ENCODE measurements at regions not wholly inside any gene's neighbourhood (a gene's known extent, or its start where the extent isn't known, plus 50 kb on each side); places are given as distances from the start of the nearest gene placed in this dataset.

- DNase-seq = no peak
These were observed 898.8 kb upstream of the NEGR1 start for GRCh38 chr1:73181190-73181540.

- DNase-seq = no peak
These were observed 898.3 kb upstream of the NEGR1 start for GRCh38 chr1:73180397-73181189.

- DNase-seq = no peak
These were observed 894.6 kb upstream of the NEGR1 start for GRCh38 chr1:73176902-73177301.

GRCh38 chr1:73167009-73167657 lies 884.8 kb upstream of the NEGR1 start:
- DNase-seq = no peak

GRCh38 chr1:73162564-73162963 lies 880.2 kb upstream of the NEGR1 start:
- DNase-seq = no peak

GRCh38 chr1:73161418-73161817 lies 879.1 kb upstream of the NEGR1 start:
- DNase-seq = no peak

GRCh38 chr1:73160759-73161158 lies 878.4 kb upstream of the NEGR1 start:
- no peak for DNase-seq

- DNase-seq = no peak
These were observed 862.0 kb upstream of the NEGR1 start for GRCh38 chr1:73144311-73144710.

- no peak for DNase-seq
These were observed 854.6 kb upstream of the NEGR1 start for GRCh38 chr1:73136975-73137374.

- no peak for DNase-seq
These were observed 824.6 kb upstream of the NEGR1 start for GRCh38 chr1:73106931-73107330.

GRCh38 chr1:73105755-73106154 lies 823.4 kb upstream of the NEGR1 start:
- no peak for DNase-seq

- DNase-seq = no peak
These were observed 822.4 kb upstream of the NEGR1 start for GRCh38 chr1:73104749-73105148.

GRCh38 chr1:73100216-73100615 lies 817.9 kb upstream of the NEGR1 start:
- no peak for DNase-seq

- no peak for DNase-seq
These were observed 815.6 kb upstream of the NEGR1 start for GRCh38 chr1:73097917-73098316.

GRCh38 chr1:73096841-73097240 lies 814.5 kb upstream of the NEGR1 start:
- no peak for DNase-seq

GRCh38 chr1:73092383-73092782 lies 810.0 kb upstream of the NEGR1 start:
- DNase-seq = no peak

GRCh38 chr1:73066866-73067265 lies 784.5 kb upstream of the NEGR1 start:
- no peak for DNase-seq

- no peak for DNase-seq
These were observed 783.2 kb upstream of the NEGR1 start for GRCh38 chr1:73065339-73066041.

GRCh38 chr1:73056826-73057225 lies 774.5 kb upstream of the NEGR1 start:
- DNase-seq = no peak

GRCh38 chr1:73044241-73045036 lies 762.1 kb upstream of the NEGR1 start:
- no peak for DNase-seq

- no peak for DNase-seq
These were observed 760.1 kb upstream of the NEGR1 start for GRCh38 chr1:73042403-73042802.

- DNase-seq = no peak
These were observed 758.5 kb upstream of the NEGR1 start for GRCh38 chr1:73040811-73041210.

GRCh38 chr1:73034271-73034670 lies 751.9 kb upstream of the NEGR1 start:
- no peak for DNase-seq

Data from activated CD4-positive, alpha-beta T cell treated with anti-CD3 and anti-CD28 coated beads for 48 hours (primary cell).